ENCODE measurements at regions not wholly inside any gene's neighbourhood (a gene's known extent, or its start where the extent isn't known, plus 50 kb on each side); places are given as distances from the start of the nearest gene placed in this dataset.

- H3K4me1 Mint-ChIP-seq (ENCODE audit: low read depth) = peaks cover 38% of the 10 kb centered on the region
- no peaks in the 10 kb centered on the region for H3K9me3 Mint-ChIP-seq
- H3K4me3 Mint-ChIP-seq = no peak overlapping the region
- no peak overlapping the region for H3K27ac Mint-ChIP-seq
- H3K27me3 Mint-ChIP-seq = no peaks in the 10 kb centered on the region
- DNase-seq = no peak
- no peaks in the 10 kb centered on the region for H3K36me3 Mint-ChIP-seq (ENCODE audit: low read depth)
Measured at GRCh38 chr10:60652628-60653027, 125.7 kb upstream of the CDK1 start.

- no peak overlapping the region for H3K4me3 Mint-ChIP-seq
- no peak for DNase-seq
- H3K36me3 Mint-ChIP-seq (ENCODE audit: low read depth) = no peaks in the 10 kb centered on the region
- no peaks in the 10 kb centered on the region for H3K9me3 Mint-ChIP-seq
- H3K27ac Mint-ChIP-seq = peak overlapping the region; percentile 23
- no peaks in the 10 kb centered on the region for H3K27me3 Mint-ChIP-seq
- H3K4me1 Mint-ChIP-seq (ENCODE audit: low read depth) = peaks cover 40% of the 10 kb centered on the region
Measured at GRCh38 chr10:60650378-60650800, 127.9 kb upstream of the CDK1 start.

GRCh38 chr10:60649485-60650377, 128.5 kb upstream of the CDK1 start:
- Mint-ChIP-seq H3K9me3 (no peaks in the 10 kb centered on the region), H3K36me3 (ENCODE audit: low read depth) (no peaks in the 10 kb centered on the region), H3K4me1 (ENCODE audit: low read depth) (peaks cover 40% of the 10 kb centered on the region), H3K4me3 (no peak overlapping the region), H3K27me3 (no peaks in the 10 kb centered on the region), H3K27ac (no peak overlapping the region)
- DNase-seq = no peak

GRCh38 chr10:60648761-60649160, 129.5 kb upstream of the CDK1 start:
- no peak for DNase-seq
- no peaks in the 10 kb centered on the region for H3K27me3 Mint-ChIP-seq
- H3K27ac Mint-ChIP-seq = no peak overlapping the region
- H3K9me3 Mint-ChIP-seq = no peaks in the 10 kb centered on the region
- no peaks in the 10 kb centered on the region for H3K36me3 Mint-ChIP-seq (ENCODE audit: low read depth)
- H3K4me3 Mint-ChIP-seq = no peak overlapping the region
- H3K4me1 Mint-ChIP-seq (ENCODE audit: low read depth) = peaks cover 49% of the 10 kb centered on the region

GRCh38 chr10:60646966-60647796, 131.1 kb upstream of the CDK1 start:
- Mint-ChIP-seq H3K36me3 (ENCODE audit: low read depth) (no peaks in the 10 kb centered on the region), H3K27ac (no peak overlapping the region), H3K4me1 (ENCODE audit: low read depth) (peaks cover 47% of the 10 kb centered on the region), H3K4me3 (no peak overlapping the region), H3K9me3 (no peaks in the 10 kb centered on the region), H3K27me3 (no peaks in the 10 kb centered on the region)
- DNase-seq = no peak

- no peaks in the 10 kb centered on the region for H3K9me3 Mint-ChIP-seq
- H3K36me3 Mint-ChIP-seq (ENCODE audit: low read depth) = no peaks in the 10 kb centered on the region
- DNase-seq = no peak
- H3K27ac Mint-ChIP-seq = no peak overlapping the region
- H3K4me3 Mint-ChIP-seq = no peak overlapping the region
- H3K27me3 Mint-ChIP-seq = no peaks in the 10 kb centered on the region
- H3K4me1 Mint-ChIP-seq (ENCODE audit: low read depth) = peaks cover 40% of the 10 kb centered on the region
Measured at GRCh38 chr10:60645980-60646379, 132.3 kb upstream of the CDK1 start.

GRCh38 chr10:60644436-60645130, 133.7 kb upstream of the CDK1 start:
- Mint-ChIP-seq H3K4me1 (ENCODE audit: low read depth) (peaks cover 29% of the 10 kb centered on the region), H3K27ac (no peak overlapping the region), H3K9me3 (no peaks in the 10 kb centered on the region), H3K4me3 (no peak overlapping the region), H3K27me3 (no peaks in the 10 kb centered on the region), H3K36me3 (ENCODE audit: low read depth) (peaks cover 4% of the 10 kb centered on the region)
- DNase-seq = no peak

- Mint-ChIP-seq H3K9me3 (peaks cover 1% of the 10 kb centered on the region), H3K36me3 (ENCODE audit: low read depth) (peaks cover 5% of the 10 kb centered on the region), H3K4me1 (ENCODE audit: low read depth) (peaks cover 26% of the 10 kb centered on the region), H3K27ac (no peak overlapping the region), H3K27me3 (no peaks in the 10 kb centered on the region), H3K4me3 (no peak overlapping the region)
- no peak for DNase-seq
Measured at GRCh38 chr10:60643874-60644273, 134.4 kb upstream of the CDK1 start.

- Mint-ChIP-seq H3K36me3 (ENCODE audit: low read depth) (peaks cover 4% of the 10 kb centered on the region), H3K9me3 (no peaks in the 10 kb centered on the region), H3K4me3 (no peak overlapping the region), H3K27me3 (no peaks in the 10 kb centered on the region), H3K4me1 (ENCODE audit: low read depth) (peaks cover 20% of the 10 kb centered on the region), H3K27ac (no peak overlapping the region)
- no peak for DNase-seq
Measured at GRCh38 chr10:60629332-60629731, 148.9 kb upstream of the CDK1 start.

- Mint-ChIP-seq H3K9me3 (no peaks in the 10 kb centered on the region), H3K36me3 (ENCODE audit: low read depth) (no peaks in the 10 kb centered on the region), H3K27me3 (no peaks in the 10 kb centered on the region), H3K4me1 (ENCODE audit: low read depth) (peaks cover 11% of the 10 kb centered on the region), H3K27ac (no peak overlapping the region), H3K4me3 (no peak overlapping the region)
- DNase-seq = no peak
Measured at GRCh38 chr10:60627778-60628748, 150.2 kb upstream of the CDK1 start.

GRCh38 chr10:60626037-60626436, 152.2 kb upstream of the CDK1 start:
- Mint-ChIP-seq H3K9me3 (no peaks in the 10 kb centered on the region), H3K36me3 (ENCODE audit: low read depth) (no peaks in the 10 kb centered on the region), H3K27me3 (no peaks in the 10 kb centered on the region), H3K4me3 (no peak overlapping the region), H3K4me1 (ENCODE audit: low read depth) (peaks cover 16% of the 10 kb centered on the region), H3K27ac (no peak overlapping the region)
- DNase-seq = no peak

GRCh38 chr10:60623627-60624026, 154.7 kb upstream of the CDK1 start:
- no peaks in the 10 kb centered on the region for H3K9me3 Mint-ChIP-seq
- H3K27ac Mint-ChIP-seq = no peak overlapping the region
- no peaks in the 10 kb centered on the region for H3K36me3 Mint-ChIP-seq (ENCODE audit: low read depth)
- H3K4me3 Mint-ChIP-seq = no peak overlapping the region
- no peak for DNase-seq
- H3K27me3 Mint-ChIP-seq = no peaks in the 10 kb centered on the region
- H3K4me1 Mint-ChIP-seq (ENCODE audit: low read depth) = peaks cover 19% of the 10 kb centered on the region

- no peaks in the 10 kb centered on the region for H3K27me3 Mint-ChIP-seq
Measured at GRCh38 chr10:60621018-60621417, 157.3 kb upstream of the CDK1 start.

GRCh38 chr10:60618861-60619260, 159.4 kb upstream of the CDK1 start:
- DNase-seq = no peak
- Mint-ChIP-seq H3K4me1 (ENCODE audit: low read depth) (peaks cover 27% of the 10 kb centered on the region), H3K27ac (peak overlapping the region; percentile 33), H3K4me3 (no peak overlapping the region), H3K36me3 (ENCODE audit: low read depth) (no peaks in the 10 kb centered on the region), H3K27me3 (no peaks in the 10 kb centered on the region), H3K9me3 (no peaks in the 10 kb centered on the region)

More at GRCh38 chr10:60621018-60621417, 157.3 kb upstream of the CDK1 start:
- DNase-seq = no peak
- H3K4me1 Mint-ChIP-seq (ENCODE audit: low read depth) = peaks cover 27% of the 10 kb centered on the region
- no peak overlapping the region for H3K27ac Mint-ChIP-seq
- H3K4me3 Mint-ChIP-seq = no peak overlapping the region
- H3K9me3 Mint-ChIP-seq = no peaks in the 10 kb centered on the region
- H3K36me3 Mint-ChIP-seq (ENCODE audit: low read depth) = no peaks in the 10 kb centered on the region

Measured in activated T-cell treated with anti-CD3 and anti-CD28 coated beads, Interleukin-2, amount 50 U/mL, for 24 hours (primary cell).